ENCODE measurements at regions not wholly inside any gene's neighbourhood (a gene's known extent, or its start where the extent isn't known, plus 50 kb on each side); places are given as distances from the start of the nearest gene placed in this dataset.
A peak's percentile ranks its signal among the peaks of the same experiment; 100 is the strongest.
"Not testable (repeated sequence)": the region's sequence is repeated elsewhere in the genome, so short reads cannot be mapped to it uniquely, and the experiment has no call there.

DNA sequence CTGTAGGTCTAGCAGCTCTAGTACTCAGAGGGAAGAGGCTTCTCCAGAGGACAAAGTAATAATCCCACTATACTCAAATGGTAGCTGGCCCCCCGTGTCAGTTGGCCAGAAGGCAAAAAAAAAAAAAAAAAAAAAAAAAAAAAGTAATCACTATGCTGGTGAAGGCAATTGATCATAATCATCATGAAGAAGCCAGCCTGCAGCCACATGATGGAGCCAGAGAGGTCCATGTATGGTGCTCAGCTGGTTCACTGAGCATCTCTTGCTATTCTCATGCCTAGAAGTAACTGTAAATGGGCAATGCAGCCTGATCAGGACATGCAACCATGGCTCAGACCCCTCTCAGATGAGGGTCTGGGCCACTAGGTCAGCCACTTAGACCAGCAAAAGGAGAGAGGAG, 378.8 kb downstream of the MED13L start:
- DNase-seq: peak; percentile 5

- DNase-seq: no peak
Measured at GRCh38 chr12:115897729-115898128, 379.8 kb downstream of the MED13L start.

- peak; percentile 21 for DNase-seq
Measured at GRCh38 chr12:115895247-115895646, 382.2 kb downstream of the MED13L start.

DNA sequence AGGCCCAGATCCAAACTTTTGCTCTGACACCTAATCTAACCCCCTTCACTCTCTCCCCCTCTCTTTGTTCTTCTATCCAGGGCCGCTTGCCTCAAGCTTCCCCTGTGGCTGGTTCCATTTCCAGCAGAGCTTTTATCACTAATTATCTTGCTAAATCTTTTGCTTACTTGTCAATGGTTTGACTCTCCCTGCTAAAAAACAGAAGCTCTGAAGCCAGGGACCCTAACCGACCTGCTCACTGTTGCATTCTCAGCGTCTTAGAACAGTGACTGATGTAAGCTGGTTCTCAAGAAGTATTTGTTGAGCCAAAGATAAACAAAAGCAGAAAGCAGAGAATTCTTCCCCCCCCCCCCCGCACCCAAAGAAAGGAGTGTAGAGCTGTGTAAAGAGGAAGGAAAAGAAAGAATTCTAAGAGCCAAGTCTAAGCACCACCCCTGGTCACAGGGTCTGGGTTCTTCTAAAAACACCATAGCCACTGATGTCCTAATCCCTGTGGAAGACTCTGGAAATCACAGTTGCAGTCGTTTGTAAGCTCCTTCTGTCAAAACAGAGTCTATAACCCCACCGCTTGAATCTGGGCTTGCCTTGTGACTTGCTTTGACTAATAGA, 385.8 kb downstream of the MED13L start:
- no peak for DNase-seq

GRCh38 chr12:115886666-115887065, 390.8 kb downstream of the MED13L start:
- no peak for DNase-seq

DNA sequence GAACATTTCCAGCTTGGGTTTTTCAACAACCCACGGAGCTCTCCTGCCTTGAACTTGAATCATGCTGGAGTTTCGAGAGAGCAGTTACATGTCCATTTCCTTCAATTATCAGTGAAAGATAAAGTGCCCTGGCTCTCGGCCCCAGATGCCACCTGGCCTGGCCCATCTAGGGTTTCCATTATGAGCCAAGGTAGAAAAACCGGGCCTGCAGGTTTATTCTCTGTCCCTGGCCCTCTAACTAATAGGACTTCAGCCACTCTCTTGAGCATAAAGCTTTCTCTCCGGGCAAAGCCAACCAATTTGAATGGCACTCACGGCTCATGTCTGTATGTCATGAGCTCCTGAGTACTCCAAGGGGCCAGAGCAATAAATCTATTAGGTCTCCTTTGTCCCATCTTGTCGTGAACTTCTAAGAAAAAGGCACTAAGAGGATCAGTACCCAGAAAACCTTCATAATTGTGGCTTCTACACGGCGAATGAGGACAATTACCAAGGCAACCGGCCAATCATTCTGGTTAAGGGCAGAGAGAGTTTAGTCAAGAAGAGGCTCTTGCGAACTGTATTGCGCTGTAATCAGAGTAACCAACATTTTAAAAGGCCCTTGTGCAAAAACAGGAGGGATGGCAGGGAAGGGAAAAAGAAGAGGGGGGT, 392.3 kb downstream of the MED13L start:
- no peak for DNase-seq

DNA sequence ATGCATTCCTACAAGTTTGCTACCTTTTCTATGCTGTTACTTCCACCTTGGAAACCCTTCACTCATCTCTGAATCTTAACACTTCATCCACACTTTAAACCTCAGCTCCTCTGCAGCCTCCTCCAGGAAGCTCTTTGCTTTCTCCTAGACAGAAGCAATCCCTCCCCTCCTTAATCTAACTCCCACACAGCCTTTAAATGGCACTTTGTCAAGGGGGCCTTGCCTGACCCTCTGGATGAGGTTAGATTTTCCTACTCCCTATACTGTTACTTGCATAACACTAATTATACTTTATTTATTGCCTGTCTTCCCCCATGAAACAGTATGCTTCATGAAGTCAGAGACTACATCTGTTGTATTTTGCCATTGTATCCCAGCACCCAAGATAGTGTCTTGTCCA, 394.6 kb downstream of the MED13L start:
- no peak for DNase-seq

- no peak for DNase-seq
Measured at GRCh38 chr12:115880238-115880637, 397.3 kb downstream of the MED13L start.

DNA sequence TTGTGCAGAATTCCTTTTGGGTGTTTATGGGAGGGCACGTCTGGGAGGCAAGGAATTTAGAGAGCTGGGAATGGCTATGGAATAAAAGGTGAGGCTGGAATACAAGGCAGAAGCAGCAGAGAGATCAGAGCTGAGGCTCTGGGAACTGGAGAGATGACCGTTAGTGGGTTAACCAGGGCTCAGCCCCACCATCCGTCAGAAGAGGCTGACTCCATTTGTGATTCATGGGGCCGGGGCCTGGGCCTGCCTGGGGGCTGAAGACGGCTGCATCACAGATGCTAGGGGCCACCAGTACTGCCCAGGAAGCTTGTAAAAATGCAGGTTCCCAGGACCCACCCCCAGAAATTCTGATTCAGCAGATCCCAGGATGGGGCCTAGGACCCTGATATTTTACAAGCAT, 398.1 kb downstream of the MED13L start:
- DNase-seq: no peak

GRCh38 chr12:115873451-115874082, 403.9 kb downstream of the MED13L start:
- no peak for DNase-seq

- DNase-seq: no peak
Measured at GRCh38 chr12:115872919-115873357, 404.6 kb downstream of the MED13L start.

GRCh38 chr12:115872212-115872611, 405.3 kb downstream of the MED13L start:
- DNase-seq: no peak

GRCh38 chr12:115871714-115872113, 405.8 kb downstream of the MED13L start:
- peak; percentile 60 for DNase-seq

GRCh38 chr12:115870510-115870909, 407.0 kb downstream of the MED13L start:
- no peak for DNase-seq

DNA sequence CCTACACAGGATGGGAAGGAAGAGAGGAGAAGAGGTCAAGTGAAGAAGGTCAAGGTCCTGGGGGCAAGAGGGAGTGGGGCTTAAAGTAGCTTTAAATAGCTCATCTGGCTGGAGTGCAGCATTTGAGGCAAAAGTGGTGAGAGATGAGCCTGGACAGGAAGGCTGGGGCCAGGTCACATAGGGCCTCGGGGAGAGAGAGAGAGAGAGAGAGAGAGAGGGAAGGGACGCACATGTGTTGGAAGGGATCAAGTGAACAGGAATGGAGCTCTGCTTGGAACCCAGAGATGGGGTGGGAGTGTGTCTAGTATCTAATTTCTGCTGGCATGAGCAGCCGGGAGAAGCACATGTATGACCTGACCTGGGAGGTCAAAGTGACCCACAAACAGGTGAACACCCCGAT, 407.5 kb downstream of the MED13L start:
- no peak for DNase-seq

DNA sequence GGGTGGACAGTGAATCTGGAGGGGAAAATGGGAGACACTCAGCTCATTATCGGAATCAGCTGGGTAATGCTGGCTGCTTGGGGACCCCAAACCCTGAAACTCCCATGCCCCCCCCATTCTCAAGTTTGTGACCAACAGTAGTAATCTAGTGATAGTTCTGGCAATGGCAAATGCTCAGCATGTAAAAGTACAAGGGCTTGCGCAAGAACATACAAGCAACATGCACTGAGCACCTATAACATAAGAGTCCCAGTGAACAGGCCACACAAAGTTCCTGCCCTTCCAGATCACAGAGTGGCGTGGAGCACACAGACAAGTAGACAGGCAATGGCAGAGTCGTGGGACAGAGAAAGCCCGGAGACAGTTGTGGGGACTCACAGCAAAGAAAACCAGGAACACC, 407.9 kb downstream of the MED13L start:
- no peak for DNase-seq

GRCh38 chr12:115868624-115869023, 408.9 kb downstream of the MED13L start:
- DNase-seq: no peak

- no peak for DNase-seq
Measured at GRCh38 chr12:115867854-115868253, 409.6 kb downstream of the MED13L start.

GRCh38 chr12:115866909-115867525, 410.5 kb downstream of the MED13L start:
- peak; percentile 17 for DNase-seq

DNA sequence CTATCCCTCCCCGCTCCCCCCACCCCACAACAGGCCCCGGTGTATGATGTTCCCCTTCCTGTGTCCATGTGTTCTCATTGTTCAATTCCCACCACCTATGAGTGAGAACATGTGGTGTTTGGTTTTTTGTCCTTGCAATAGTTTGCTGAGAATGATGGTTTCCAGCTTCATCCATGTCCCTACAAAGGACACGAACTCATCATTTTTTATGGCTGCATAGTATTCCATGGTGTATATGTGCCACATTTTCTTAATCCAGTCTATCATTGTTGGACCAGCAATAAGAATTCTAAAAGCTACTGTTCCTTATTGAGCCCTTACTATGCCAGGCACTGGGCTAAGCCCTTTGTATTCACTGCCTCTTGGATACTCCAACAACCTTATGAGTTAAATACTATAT, 411.2 kb downstream of the MED13L start:
- not testable (repeated sequence) for DNase-seq

- no peak for DNase-seq
Measured at GRCh38 chr12:115864396-115864795, 413.1 kb downstream of the MED13L start.

- DNase-seq: no peak
Measured at GRCh38 chr12:115860619-115861018, 416.9 kb downstream of the MED13L start.

- DNase-seq: no peak
Measured at GRCh38 chr12:115859231-115859630, 418.3 kb downstream of the MED13L start.

GRCh38 chr12:115857923-115858322, 419.6 kb downstream of the MED13L start:
- DNase-seq: no peak
